ENCODE measurements at regions not wholly inside any gene's neighbourhood (a gene's known extent, or its start where the extent isn't known, plus 50 kb on each side); places are given as distances from the start of the nearest gene placed in this dataset.

DNA sequence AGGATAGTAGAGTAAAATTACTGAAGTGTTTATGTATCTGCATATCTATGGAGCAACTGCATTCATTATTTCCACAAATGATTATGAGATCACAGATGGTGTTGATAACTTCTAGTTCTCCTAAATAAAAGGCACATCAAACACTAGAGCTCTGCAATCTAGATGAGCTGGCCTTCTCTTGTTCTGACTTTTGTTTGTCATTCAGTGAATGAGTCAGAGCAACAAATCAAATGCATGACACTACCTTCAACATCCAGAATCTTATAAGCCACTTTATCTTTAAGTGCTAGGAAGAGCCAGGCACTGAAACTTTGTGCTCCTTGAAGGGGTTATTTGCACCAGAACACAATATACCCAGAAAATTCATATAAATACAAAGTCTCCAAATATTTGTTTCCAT, 456.0 kb downstream of the PCDH17 start:
- ATAC-seq = no peak
- TF ChIP-seq ZFP30 (CRISPR knock-in tag; IDR thresholded peaks at IDR 0.05) = no peak
- TF ChIP-seq ARNTL (CRISPR knock-in tag; IDR thresholded peaks at IDR 0.05; ENCODE audit: borderline replicate concordance, low read depth) = no peak
- TF ChIP-seq ISL1 (CRISPR knock-in tag; IDR thresholded peaks at IDR 0.05) = no peak
- TF ChIP-seq CSDC2 (CRISPR knock-in tag; IDR thresholded peaks at IDR 0.05) = no peak
- no peak for TF ChIP-seq ZNF565 (CRISPR knock-in tag; conservative IDR thresholded peaks at IDR 0.05; ENCODE audit: low read depth)
- no peak for TF ChIP-seq GLIS3 (CRISPR knock-in tag; IDR thresholded peaks at IDR 0.05)
- TF ChIP-seq ESRRG (CRISPR knock-in tag; IDR thresholded peaks at IDR 0.05) = no peak
- no peak for TF ChIP-seq SNAI2 (CRISPR knock-in tag; IDR thresholded peaks at IDR 0.05)
- TF ChIP-seq, protein P1, sequence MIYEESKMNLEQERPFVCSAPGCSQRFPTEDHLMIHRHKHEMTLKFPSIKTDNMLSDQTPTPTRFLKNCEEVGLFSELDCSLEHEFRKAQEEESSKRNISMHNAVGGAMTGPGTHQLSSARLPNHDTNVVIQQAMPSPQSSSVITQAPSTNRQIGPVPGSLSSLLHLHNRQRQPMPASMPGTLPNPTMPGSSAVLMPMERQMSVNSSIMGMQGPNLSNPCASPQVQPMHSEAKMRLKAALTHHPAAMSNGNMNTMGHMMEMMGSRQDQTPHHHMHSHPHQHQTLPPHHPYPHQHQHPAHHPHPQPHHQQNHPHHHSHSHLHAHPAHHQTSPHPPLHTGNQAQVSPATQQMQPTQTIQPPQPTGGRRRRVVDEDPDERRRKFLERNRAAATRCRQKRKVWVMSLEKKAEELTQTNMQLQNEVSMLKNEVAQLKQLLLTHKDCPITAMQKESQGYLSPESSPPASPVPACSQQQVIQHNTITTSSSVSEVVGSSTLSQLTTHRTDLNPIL (CRISPR knock-in tag; IDR thresholded peaks at IDR 0.05; ENCODE audit: low read depth) = no peak
- TF ChIP-seq, protein P2, sequence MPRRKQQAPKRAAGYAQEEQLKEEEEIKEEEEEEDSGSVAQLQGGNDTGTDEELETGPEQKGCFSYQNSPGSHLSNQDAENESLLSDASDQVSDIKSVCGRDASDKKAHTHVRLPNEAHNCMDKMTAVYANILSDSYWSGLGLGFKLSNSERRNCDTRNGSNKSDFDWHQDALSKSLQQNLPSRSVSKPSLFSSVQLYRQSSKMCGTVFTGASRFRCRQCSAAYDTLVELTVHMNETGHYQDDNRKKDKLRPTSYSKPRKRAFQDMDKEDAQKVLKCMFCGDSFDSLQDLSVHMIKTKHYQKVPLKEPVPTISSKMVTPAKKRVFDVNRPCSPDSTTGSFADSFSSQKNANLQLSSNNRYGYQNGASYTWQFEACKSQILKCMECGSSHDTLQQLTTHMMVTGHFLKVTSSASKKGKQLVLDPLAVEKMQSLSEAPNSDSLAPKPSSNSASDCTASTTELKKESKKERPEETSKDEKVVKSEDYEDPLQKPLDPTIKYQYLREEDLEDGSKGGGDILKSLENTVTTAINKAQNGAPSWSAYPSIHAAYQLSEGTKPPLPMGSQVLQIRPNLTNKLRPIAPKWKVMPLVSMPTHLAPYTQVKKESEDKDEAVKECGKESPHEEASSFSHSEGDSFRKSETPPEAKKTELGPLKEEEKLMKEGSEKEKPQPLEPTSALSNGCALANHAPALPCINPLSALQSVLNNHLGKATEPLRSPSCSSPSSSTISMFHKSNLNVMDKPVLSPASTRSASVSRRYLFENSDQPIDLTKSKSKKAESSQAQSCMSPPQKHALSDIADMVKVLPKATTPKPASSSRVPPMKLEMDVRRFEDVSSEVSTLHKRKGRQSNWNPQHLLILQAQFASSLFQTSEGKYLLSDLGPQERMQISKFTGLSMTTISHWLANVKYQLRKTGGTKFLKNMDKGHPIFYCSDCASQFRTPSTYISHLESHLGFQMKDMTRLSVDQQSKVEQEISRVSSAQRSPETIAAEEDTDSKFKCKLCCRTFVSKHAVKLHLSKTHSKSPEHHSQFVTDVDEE (CRISPR knock-in tag; IDR thresholded peaks at IDR 0.05) = no peak
- TF ChIP-seq, protein P3, sequence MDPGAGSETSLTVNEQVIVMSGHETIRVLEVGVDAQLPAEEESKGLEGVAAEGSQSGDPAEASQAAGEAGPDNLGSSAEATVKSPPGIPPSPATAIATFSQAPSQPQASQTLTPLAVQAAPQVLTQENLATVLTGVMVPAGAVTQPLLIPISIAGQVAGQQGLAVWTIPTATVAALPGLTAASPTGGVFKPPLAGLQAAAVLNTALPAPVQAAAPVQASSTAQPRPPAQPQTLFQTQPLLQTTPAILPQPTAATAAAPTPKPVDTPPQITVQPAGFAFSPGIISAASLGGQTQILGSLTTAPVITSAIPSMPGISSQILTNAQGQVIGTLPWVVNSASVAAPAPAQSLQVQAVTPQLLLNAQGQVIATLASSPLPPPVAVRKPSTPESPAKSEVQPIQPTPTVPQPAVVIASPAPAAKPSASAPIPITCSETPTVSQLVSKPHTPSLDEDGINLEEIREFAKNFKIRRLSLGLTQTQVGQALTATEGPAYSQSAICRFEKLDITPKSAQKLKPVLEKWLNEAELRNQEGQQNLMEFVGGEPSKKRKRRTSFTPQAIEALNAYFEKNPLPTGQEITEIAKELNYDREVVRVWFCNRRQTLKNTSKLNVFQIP (CRISPR knock-in tag; IDR thresholded peaks at IDR 0.05; ENCODE audit: borderline replicate concordance, low read depth) = no peak
- TF ChIP-seq TOX (CRISPR knock-in tag; IDR thresholded peaks at IDR 0.05; ENCODE audit: borderline replicate concordance) = no peak
- TF ChIP-seq ZFP3 (CRISPR knock-in tag; IDR thresholded peaks at IDR 0.05) = no peak
- no peak for TF ChIP-seq ZC3H10 (CRISPR knock-in tag; IDR thresholded peaks at IDR 0.05)
- TF ChIP-seq TCF4 (CRISPR knock-in tag; IDR thresholded peaks at IDR 0.05; ENCODE audit: borderline replicate concordance) = no peak
- TF ChIP-seq PPARA (CRISPR knock-in tag; IDR thresholded peaks at IDR 0.05; ENCODE audit: borderline replicate concordance) = no peak
- no peak for TF ChIP-seq ZNF8 (CRISPR knock-in tag; IDR thresholded peaks at IDR 0.05)
- TF ChIP-seq PATZ1 (CRISPR knock-in tag; IDR thresholded peaks at IDR 0.05; ENCODE audit: borderline replicate concordance) = no peak

DNA sequence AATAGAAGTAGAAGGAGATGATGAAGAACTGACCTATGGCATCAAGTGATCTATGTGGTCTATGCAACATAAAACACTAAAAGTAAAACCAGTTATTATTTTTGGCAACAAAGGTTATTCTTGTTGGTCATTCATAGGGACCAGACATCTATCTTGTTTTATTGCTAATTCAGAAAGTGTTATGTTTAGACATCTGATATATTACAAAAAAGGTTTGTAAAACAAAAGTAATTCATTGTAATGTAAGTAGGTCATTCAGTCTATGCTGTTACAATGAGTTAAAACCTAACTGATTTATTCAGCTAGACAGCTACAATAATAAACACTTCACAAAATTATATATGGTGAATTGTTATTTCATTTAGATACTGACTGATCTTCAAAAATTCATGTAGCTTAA, 461.9 kb downstream of the PCDH17 start:
- no peak for ATAC-seq
- TF ChIP-seq ZNF8 (CRISPR knock-in tag; IDR thresholded peaks at IDR 0.05) (no peak), ZFP30 (CRISPR knock-in tag; IDR thresholded peaks at IDR 0.05) (no peak), ZC3H10 (CRISPR knock-in tag; IDR thresholded peaks at IDR 0.05) (no peak), TCF4 (CRISPR knock-in tag; IDR thresholded peaks at IDR 0.05; ENCODE audit: borderline replicate concordance) (no peak), TOX (CRISPR knock-in tag; IDR thresholded peaks at IDR 0.05; ENCODE audit: borderline replicate concordance) (no peak), ISL1 (CRISPR knock-in tag; IDR thresholded peaks at IDR 0.05) (no peak), ESRRG (CRISPR knock-in tag; IDR thresholded peaks at IDR 0.05) (no peak), ZNF70 (CRISPR knock-in tag; IDR thresholded peaks at IDR 0.05) (no peak)
- TF ChIP-seq, protein P1 (CRISPR knock-in tag; IDR thresholded peaks at IDR 0.05; ENCODE audit: low read depth) = no peak
- TF ChIP-seq, protein P2 (CRISPR knock-in tag; IDR thresholded peaks at IDR 0.05) = no peak

Measured in SK-N-SH treated with all-trans-retinoic acid at 6 μM for 48 hours (cell line).